ENCODE measurements at regions not wholly inside any gene's neighbourhood (a gene's known extent, or its start where the extent isn't known, plus 50 kb on each side); places are given as distances from the start of the nearest gene placed in this dataset.

DNA sequence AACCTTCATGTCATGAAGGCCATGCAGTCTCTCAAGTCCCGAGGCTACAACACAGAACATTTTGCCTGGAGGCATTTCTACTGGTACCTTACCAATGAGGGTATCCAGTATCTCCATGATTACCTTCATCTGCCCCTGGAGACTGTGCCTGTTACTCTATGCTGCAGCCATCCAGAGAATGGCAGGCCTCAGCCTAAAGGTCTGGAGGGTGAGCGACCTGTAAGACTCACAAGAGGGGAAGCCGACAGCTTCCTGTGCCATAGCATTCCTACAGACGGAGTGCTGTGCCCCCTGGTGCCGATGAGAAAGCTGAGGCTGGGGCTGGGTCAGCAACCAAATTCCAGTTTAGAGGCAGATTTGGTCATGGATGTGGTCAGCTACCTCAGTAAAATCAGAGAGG is 51.3 kb upstream of the CADPS start:
- TF ChIP-seq EGR1 (IDR thresholded peaks at IDR 0.05; ENCODE audit: low read depth in 2 of 2) (no peak), FOXA1 (IDR thresholded peaks at IDR 0.05) (no peak)
- no peak overlapping the region for H3K4me3 ChIP-seq (ENCODE audit: low read depth in 1 of 3, low read length in 3 of 3)
- no peak overlapping the region for H3K9ac ChIP-seq (ENCODE audit: low read depth in 1 of 2, low read length in 2 of 2)
- no peak for DNase-seq (ENCODE audit: low spot score)
- no peak overlapping the region for H3K27ac ChIP-seq (ENCODE audit: low read depth in 1 of 2, low read length in 2 of 2)
- WGBS = 52% methylated on average over 5 of the region's 5 CpGs
- H3K27me3 ChIP-seq (ENCODE audit: control insufficient read depth in 4 of 4, insufficient read depth in 4 of 4, low read length in 3 of 4) = no peaks in the 10 kb centered on the region
- H3K36me3 ChIP-seq (ENCODE audit: control insufficient read depth in 4 of 4, insufficient read depth in 3 of 4, low read depth in 1 of 4, low read length in 3 of 4) = no peaks in the 10 kb centered on the region
- H3K4me1 ChIP-seq (ENCODE audit: control insufficient read depth in 4 of 4, insufficient read depth in 4 of 4, low read length in 3 of 4) = no peaks in the 10 kb centered on the region
- H3K9me3 ChIP-seq (ENCODE audit: control insufficient read depth in 4 of 4, low read length in 3 of 4) = no peaks in the 10 kb centered on the region

DNA sequence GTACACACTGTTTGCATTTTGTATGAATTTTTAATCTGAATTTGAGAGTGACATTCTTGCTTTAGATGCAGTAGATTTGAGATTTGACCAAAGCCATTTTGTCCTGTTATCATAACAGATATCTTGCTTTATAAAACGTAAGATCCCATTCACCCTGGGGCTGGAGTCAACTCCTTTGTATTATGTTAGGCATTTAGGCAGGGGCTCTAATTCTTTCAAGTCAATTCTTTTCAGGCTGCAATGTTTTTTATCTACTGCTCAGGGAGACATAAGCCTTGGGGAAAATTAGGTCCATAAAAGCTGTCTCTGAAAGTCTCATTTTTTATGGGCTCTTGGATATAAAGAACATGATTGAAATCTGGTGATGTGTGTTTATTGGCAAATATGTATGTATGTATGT is 53.0 kb upstream of the CADPS start:
- no peak for TF ChIP-seq SP1 (IDR thresholded peaks at IDR 0.05)
- TF ChIP-seq HNF4G (IDR thresholded peaks at IDR 0.05) = no peak
- TF ChIP-seq TAF1 (conservative IDR thresholded peaks at IDR 0.05) = no peak
- no peak for TF ChIP-seq NR2F2 (IDR thresholded peaks at IDR 0.05)
- Histone ChIP-seq H3K9me3 (ENCODE audit: control insufficient read depth in 4 of 4, low read length in 3 of 4) (no peaks in the 10 kb centered on the region), H3K4me1 (ENCODE audit: control insufficient read depth in 4 of 4, insufficient read depth in 4 of 4, low read length in 3 of 4) (no peaks in the 10 kb centered on the region), H3K36me3 (ENCODE audit: control insufficient read depth in 4 of 4, insufficient read depth in 3 of 4, low read depth in 1 of 4, low read length in 3 of 4) (no peaks in the 10 kb centered on the region), H3K9ac (ENCODE audit: low read depth in 1 of 2, low read length in 2 of 2) (no peak overlapping the region), H3K4me3 (ENCODE audit: low read depth in 1 of 3, low read length in 3 of 3) (no peak overlapping the region), H3K27ac (ENCODE audit: low read depth in 1 of 2, low read length in 2 of 2) (no peak overlapping the region), H3K27me3 (ENCODE audit: control insufficient read depth in 4 of 4, insufficient read depth in 4 of 4, low read length in 3 of 4) (no peaks in the 10 kb centered on the region)
- WGBS = 75% methylated on average over 1 of the region's 1 CpG
- no peak for DNase-seq (ENCODE audit: low spot score)

DNA sequence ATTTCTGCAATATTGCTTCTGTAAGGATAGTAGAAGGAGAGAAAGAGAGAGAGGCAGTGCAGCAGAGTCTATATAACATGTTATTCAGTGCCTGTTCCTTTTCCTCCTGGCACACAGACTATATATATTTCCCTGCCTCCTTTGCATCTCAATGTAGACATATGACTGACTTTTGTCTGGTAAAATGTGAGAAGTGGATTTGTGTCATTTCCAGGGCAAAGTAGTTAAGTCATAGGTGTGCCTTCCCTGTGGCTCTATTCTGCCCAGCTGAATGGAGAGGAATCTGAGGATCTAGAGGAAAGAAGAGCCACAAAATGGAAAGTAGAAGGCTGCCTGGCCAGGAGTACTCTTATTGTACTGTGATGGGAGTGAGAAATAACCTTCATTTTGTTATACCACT is 54.6 kb upstream of the CADPS start:
- no peak overlapping the region for H3K27ac ChIP-seq (ENCODE audit: low read depth in 1 of 2, low read length in 2 of 2)
- TF ChIP-seq, protein P1, sequence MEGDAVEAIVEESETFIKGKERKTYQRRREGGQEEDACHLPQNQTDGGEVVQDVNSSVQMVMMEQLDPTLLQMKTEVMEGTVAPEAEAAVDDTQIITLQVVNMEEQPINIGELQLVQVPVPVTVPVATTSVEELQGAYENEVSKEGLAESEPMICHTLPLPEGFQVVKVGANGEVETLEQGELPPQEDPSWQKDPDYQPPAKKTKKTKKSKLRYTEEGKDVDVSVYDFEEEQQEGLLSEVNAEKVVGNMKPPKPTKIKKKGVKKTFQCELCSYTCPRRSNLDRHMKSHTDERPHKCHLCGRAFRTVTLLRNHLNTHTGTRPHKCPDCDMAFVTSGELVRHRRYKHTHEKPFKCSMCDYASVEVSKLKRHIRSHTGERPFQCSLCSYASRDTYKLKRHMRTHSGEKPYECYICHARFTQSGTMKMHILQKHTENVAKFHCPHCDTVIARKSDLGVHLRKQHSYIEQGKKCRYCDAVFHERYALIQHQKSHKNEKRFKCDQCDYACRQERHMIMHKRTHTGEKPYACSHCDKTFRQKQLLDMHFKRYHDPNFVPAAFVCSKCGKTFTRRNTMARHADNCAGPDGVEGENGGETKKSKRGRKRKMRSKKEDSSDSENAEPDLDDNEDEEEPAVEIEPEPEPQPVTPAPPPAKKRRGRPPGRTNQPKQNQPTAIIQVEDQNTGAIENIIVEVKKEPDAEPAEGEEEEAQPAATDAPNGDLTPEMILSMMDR (IDR thresholded peaks at IDR 0.05; ENCODE audit: low read depth, low read length, missing input control) = no peak
- TF ChIP-seq FOXA1 (IDR thresholded peaks at IDR 0.05) (no peak), HNF4G (IDR thresholded peaks at IDR 0.05) (no peak), EGR1 (IDR thresholded peaks at IDR 0.05; ENCODE audit: low read depth in 2 of 2) (no peak), FOXA2 (IDR thresholded peaks at IDR 0.05) (no peak), YY1 (IDR thresholded peaks at IDR 0.05) (no peak)
- TF ChIP-seq, protein P2, sequence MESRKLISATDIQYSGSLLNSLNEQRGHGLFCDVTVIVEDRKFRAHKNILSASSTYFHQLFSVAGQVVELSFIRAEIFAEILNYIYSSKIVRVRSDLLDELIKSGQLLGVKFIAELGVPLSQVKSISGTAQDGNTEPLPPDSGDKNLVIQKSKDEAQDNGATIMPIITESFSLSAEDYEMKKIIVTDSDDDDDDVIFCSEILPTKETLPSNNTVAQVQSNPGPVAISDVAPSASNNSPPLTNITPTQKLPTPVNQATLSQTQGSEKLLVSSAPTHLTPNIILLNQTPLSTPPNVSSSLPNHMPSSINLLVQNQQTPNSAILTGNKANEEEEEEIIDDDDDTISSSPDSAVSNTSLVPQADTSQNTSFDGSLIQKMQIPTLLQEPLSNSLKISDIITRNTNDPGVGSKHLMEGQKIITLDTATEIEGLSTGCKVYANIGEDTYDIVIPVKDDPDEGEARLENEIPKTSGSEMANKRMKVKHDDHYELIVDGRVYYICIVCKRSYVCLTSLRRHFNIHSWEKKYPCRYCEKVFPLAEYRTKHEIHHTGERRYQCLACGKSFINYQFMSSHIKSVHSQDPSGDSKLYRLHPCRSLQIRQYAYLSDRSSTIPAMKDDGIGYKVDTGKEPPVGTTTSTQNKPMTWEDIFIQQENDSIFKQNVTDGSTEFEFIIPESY (IDR thresholded peaks at IDR 0.05) = no peak
- TF ChIP-seq, protein P3, sequence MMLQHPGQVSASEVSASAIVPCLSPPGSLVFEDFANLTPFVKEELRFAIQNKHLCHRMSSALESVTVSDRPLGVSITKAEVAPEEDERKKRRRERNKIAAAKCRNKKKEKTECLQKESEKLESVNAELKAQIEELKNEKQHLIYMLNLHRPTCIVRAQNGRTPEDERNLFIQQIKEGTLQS (IDR thresholded peaks at IDR 0.05) = no peak
- TF ChIP-seq, protein P4, sequence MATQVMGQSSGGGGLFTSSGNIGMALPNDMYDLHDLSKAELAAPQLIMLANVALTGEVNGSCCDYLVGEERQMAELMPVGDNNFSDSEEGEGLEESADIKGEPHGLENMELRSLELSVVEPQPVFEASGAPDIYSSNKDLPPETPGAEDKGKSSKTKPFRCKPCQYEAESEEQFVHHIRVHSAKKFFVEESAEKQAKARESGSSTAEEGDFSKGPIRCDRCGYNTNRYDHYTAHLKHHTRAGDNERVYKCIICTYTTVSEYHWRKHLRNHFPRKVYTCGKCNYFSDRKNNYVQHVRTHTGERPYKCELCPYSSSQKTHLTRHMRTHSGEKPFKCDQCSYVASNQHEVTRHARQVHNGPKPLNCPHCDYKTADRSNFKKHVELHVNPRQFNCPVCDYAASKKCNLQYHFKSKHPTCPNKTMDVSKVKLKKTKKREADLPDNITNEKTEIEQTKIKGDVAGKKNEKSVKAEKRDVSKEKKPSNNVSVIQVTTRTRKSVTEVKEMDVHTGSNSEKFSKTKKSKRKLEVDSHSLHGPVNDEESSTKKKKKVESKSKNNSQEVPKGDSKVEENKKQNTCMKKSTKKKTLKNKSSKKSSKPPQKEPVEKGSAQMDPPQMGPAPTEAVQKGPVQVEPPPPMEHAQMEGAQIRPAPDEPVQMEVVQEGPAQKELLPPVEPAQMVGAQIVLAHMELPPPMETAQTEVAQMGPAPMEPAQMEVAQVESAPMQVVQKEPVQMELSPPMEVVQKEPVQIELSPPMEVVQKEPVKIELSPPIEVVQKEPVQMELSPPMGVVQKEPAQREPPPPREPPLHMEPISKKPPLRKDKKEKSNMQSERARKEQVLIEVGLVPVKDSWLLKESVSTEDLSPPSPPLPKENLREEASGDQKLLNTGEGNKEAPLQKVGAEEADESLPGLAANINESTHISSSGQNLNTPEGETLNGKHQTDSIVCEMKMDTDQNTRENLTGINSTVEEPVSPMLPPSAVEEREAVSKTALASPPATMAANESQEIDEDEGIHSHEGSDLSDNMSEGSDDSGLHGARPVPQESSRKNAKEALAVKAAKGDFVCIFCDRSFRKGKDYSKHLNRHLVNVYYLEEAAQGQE (IDR thresholded peaks at IDR 0.05) = no peak
- H3K36me3 ChIP-seq (ENCODE audit: control insufficient read depth in 4 of 4, insufficient read depth in 3 of 4, low read depth in 1 of 4, low read length in 3 of 4) = no peaks in the 10 kb centered on the region
- no peak for DNase-seq (ENCODE audit: low spot score)
- H3K9ac ChIP-seq (ENCODE audit: low read depth in 1 of 2, low read length in 2 of 2) = no peak overlapping the region
- H3K27me3 ChIP-seq (ENCODE audit: control insufficient read depth in 4 of 4, insufficient read depth in 4 of 4, low read length in 3 of 4) = peaks cover 0 to 3% (median 0%) of the 10 kb centered on the region in 4 donors
- H3K4me3 ChIP-seq (ENCODE audit: low read depth in 1 of 3, low read length in 3 of 3) = no peak overlapping the region
- no peaks in the 10 kb centered on the region for H3K9me3 ChIP-seq (ENCODE audit: control insufficient read depth in 4 of 4, low read length in 3 of 4)
- H3K4me1 ChIP-seq (ENCODE audit: control insufficient read depth in 4 of 4, insufficient read depth in 4 of 4, low read length in 3 of 4) = no peaks in the 10 kb centered on the region

All from liver (tissue), 8 donors.